ENCODE measurements at regions not wholly inside any gene's neighbourhood (a gene's known extent, or its start where the extent isn't known, plus 50 kb on each side); places are given as distances from the start of the nearest gene placed in this dataset.

- no peak overlapping the region for H3K4me3 ChIP-seq (ENCODE audit: low read length)
- no peak for DNase-seq (ENCODE audit: low read depth)
- no peak for TF ChIP-seq CTCF (IDR thresholded peaks at IDR 0.05; ENCODE audit: insufficient read depth, low read depth, low read length, missing control alignments)
Measured at GRCh38 chr2:240236217-240237111, 96.0 kb upstream of the OTOS start.

DNA sequence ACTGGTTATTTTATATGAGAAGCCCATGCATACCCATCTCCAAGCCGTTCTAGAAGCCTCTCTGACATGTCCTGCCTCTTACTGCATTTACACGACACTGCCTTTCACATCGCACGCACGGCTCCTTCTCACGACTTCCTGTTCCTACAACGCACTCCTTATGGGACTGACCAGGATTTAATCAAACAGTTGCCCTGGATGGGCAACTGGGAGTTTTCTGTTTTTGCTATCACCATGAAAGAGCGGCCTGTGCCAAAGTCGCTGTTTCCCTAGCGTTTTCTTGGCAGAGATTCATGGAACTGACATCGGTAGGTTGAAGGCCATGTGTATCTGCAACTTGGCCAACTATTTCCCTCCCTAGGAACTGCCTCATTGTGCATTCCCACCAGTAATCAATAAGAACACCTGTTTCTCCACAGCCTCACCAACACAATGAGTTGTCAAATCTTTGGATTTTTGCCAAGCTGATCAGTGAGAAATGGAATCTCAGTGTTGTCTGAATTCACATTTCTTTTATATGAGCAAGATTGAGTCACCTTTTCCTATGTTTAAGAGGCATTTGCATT lies 97.2 kb upstream of the OTOS start:
- no peak overlapping the region for H3K4me3 ChIP-seq (ENCODE audit: low read length)
- no peak for TF ChIP-seq CTCF (IDR thresholded peaks at IDR 0.05; ENCODE audit: insufficient read depth, low read depth, low read length, missing control alignments)
- peak; percentile 85 for DNase-seq (ENCODE audit: low read depth)

DNA sequence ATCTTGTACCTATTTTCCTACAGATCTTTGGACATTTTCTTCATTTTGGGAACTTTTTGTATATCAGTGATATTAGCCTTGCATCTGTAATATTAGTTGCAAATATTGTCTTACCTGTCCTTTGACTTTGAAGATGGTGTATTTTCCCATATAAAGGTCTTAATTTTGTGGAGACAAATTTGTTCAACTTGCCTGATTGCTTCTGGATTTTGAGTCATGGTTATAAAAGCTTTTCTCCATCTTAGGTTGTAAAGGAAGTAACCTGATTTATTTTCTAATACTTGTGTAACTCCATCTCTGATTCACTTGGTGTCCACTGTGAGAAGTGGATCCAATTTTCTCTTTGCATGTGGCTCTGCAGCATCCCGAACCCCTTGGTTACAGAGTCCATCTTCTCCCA lies 97.7 kb upstream of the OTOS start:
- no peak overlapping the region for H3K4me3 ChIP-seq (ENCODE audit: low read length)
- peak; percentile 22 for DNase-seq (ENCODE audit: low read depth)
- TF ChIP-seq CTCF (IDR thresholded peaks at IDR 0.05; ENCODE audit: insufficient read depth, low read depth, low read length, missing control alignments) = no peak

DNA sequence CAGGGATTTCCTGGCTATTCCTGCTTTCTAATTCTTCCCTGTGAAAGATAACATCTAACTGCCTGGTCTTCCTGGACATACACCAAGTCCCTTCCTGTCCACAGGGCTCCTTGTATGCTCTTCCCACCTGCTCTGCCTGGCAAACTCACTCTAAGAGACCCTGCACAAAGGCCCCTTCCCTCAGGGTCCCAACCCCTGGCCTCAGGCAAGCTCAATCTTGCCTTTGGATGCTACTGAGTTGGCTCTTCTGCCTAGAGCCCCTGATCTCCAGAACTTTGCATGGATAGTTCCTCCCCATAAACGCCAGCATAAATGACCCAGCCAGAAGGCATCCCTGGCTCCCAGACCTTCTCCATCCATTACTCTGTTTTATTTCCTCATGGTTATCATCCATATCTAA lies 98.3 kb upstream of the OTOS start:
- no peak for TF ChIP-seq CTCF (IDR thresholded peaks at IDR 0.05; ENCODE audit: insufficient read depth, low read depth, low read length, missing control alignments)
- H3K4me3 ChIP-seq (ENCODE audit: low read length) = no peak overlapping the region
- DNase-seq (ENCODE audit: low read depth) = no peak

DNA sequence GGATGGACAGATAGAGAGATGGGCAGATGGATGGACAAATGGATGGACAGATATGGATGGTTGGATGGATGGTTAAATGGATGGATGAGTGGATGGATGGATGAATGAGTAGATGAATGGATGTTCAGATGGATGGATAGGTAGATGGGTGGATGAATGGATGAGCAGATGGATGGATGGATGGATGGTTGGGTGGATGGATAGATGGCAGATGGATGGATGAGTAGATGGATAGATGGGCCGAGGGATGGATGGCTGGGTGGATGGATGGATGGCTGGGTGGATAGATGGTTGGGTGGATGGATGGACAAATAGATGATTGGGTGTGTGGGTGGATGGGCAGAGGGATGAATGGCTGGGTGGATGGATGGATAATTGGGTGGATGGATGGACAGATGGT lies 98.9 kb upstream of the OTOS start:
- no peak for TF ChIP-seq CTCF (IDR thresholded peaks at IDR 0.05; ENCODE audit: insufficient read depth, low read depth, low read length, missing control alignments)
- no peak for DNase-seq (ENCODE audit: low read depth)
- H3K4me3 ChIP-seq (ENCODE audit: low read length) = no peak overlapping the region

GRCh38 chr2:240240017-240240734 lies 99.7 kb upstream of the OTOS start:
- TF ChIP-seq CTCF (IDR thresholded peaks at IDR 0.05; ENCODE audit: insufficient read depth, low read depth, low read length, missing control alignments) = no peak
- DNase-seq (ENCODE audit: low read depth) = no peak
- no peak overlapping the region for H3K4me3 ChIP-seq (ENCODE audit: low read length)

Measured in epithelial cell of esophagus (primary cell).